HT1080 (cell line): ENCODE measurements at regions not wholly inside any gene's neighbourhood (a gene's known extent, or its start where the extent isn't known, plus 50 kb on each side); places are given as distances from the start of the nearest gene placed in this dataset.
"Not testable (repeated sequence)": the region's sequence is repeated elsewhere in the genome, so short reads cannot be mapped to it uniquely, and the experiment has no call there.

Experiments used
- DNase-seq: peaks from one replicate; pipeline ENCODE4 v3.0.0-alpha.2; 2015; ENCODE audit warnings: low read depth

DNA sequence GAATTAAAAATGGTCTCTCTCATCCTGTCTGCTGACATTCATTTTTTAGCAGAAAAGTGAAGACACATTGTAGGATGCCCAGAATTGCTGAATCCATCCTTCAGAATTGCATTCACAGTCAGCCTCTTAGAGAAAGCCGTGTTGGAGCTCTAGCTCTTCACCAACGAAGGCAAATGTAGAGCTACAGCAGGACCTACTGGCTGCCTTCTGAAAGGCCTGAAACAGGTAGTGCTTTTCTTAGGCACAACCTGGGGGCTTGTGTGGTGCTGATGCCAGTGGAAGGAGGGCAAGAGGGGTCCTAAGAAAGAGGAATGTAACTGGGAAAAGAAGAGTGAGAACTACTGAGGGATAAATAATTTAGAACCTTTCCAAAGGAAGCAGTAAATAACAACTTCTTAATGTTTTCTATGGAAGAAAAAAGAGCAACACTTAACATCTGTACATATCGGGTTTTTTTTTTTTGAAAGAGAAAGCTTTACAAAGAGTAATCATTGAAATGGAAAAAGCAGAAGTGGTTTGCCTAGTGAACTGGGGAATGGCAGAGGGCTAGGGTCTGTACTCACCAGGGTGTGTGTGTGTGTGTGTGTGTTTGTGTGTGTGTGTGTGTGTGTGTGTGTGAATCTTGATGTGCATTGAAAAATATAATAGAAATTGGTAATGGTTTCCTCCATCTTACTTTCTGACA, 297.8 kb downstream of the SATB1 start:
- no peak for DNase-seq

DNA sequence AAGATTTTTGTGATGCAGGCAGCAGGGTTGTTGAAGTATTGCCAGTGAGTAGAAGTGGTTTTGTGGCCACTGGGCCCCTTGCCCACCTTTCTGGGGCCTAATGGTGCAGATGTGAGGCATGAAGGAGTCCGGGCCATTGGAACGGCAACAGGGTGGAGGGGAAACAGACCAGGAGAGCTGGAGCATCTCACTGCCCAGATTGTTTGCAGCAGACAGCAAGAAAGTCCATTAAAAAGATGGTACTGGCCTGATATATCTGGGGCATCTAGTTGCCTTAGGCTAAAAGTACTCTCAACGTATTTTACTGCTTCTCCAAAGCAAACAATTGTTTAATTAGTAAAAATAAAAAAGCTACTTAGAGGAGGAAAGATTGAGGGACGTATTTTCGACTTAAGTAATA, 298.4 kb downstream of the SATB1 start:
- DNase-seq = no peak

DNA sequence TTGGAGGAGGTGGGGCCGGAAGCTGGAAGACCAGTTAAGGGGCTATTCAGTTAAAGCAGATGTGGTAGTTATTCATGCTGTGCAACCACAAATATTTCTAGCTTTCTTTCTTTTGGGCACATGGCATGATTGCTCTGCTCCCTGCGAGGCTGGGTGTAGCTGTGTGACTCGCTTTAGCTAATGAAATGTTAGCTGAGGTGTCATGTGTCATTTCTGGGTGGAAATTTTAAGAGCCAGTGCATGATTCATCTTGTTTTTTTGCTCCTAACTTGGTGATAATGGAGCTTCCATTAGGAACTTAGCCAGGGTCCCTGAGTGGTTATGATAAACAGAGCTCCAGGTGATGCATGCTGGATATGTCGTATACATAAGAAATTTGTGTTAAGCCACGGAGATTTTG, 300.6 kb downstream of the SATB1 start:
- DNase-seq = peak; percentile 92

DNA sequence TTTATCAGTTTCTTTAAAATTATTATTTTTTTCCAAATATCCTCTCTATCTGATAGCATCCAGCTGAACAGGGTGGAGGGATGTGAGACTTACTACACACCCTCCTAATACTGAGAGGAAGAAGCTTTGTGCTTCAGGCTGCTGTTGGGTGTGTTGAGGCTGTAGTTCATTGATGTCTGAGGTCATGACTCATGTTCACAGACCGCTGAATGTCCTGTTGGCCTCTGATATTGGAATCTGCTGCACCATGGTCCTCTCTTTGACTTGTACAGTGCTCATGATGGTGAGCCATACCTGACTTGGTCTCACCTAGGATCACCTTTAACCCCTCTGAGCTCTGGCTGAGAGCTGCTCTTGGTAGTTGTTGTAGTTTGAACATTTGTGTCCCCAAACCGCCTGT, 302.9 kb downstream of the SATB1 start:
- peak; percentile 58 for DNase-seq

DNA sequence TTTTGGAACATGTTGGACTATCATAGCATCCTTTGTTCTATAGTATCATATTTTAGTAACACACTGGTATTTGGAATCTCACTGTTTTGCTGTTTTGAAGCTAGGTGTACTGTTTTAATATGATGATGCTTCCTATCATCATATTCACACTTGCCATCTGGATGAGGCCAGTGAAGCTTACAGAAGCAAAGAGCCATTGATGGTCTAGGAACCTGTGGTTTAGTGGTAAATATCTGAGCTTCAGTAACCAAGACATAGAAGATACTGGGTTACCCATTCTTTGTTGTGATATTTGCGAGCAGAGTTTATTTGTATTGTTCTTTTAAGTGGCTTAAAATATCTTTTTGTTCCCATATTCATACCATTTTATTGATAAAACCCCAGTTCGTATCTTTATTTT, 304.1 kb downstream of the SATB1 start:
- no peak for DNase-seq

DNA sequence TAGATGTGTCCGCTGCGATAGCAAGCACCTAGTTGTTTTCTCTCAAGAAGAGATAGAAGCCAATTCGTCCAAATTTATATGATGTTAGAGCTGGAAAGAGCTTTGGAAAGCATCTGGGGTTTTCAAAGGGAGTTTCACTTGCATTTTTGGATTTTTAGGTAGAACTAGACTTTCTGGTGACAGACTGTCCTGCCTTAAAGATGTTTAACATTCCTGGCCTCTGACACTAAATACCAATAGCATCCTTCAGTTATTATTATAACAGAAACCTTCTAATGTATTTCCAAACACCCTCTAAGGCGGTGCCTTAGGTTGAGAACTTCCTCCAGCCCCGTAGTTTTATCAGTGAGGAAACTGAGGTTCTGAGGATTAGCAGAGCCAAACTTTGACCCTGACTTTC, 305.3 kb downstream of the SATB1 start:
- DNase-seq = no peak

DNA sequence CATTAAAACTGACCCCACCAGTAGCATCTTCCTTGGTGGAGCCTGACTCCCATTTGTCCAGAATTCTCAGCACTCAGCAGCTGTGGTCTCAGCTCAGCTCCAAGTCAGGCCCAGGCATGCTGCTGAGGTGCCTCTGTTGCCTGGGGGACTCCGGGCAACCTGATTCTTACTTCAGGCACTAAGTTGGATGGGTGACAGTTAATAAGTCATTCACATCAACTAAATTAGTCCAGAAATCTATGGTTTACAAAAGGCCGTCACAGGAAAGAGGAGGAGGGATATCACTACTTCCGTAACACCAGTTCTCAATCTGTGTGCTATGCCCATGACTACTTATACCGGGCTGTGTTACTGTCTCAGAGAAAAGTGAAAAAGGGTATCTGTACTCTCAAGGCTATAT, 310.2 kb downstream of the SATB1 start:
- DNase-seq = no peak

DNA sequence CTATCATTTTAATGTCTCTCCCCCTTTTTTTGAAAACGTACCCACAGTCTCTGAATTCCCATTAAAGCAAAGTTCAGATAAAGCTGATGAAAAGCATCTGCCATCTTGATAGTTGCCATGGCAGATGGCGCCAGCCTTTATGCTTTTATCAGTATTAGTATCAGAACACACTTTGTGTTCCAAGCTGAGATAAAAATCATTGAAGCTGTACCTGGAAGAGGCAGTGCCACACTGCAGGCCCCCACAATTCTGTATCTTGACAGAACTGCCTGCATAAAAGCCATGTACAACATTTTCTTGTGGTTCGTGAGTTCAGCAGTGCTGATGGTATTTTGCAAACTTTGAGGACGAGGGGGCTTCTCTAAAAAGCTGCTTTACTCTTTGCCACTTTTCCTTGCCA, 311.7 kb downstream of the SATB1 start:
- no peak for DNase-seq

DNA sequence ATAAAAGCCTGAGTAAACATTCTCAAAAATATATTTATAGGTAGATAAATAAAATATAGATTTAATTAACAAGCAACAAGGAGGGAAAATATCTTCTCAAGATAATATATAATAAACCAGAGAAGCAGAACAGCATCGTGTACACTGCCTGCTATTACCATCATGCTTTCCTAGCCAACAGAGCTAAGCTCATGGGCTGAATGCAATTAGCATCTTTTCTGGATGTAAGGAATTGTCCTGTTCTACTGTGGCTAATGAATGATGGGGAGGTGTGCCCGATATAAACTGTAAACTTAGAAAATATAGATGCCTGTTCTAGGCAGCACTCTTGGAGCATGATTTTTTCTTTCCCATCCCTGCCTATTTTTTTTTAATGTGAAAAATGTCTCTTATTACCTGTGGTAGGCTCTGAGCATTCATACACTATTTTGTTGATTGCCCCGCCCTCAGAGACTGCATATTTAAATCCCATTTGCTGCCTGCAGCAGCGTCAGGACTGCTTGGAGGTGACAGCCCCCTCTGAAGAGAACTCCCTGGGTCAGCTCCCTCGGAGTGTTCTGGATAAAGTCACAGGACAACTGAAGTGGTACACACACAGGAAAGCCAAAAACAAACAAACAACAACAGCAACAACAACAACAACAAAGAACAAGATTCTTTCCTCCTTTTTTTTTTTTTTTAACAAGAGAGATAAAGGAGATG, 312.3 kb downstream of the SATB1 start:
- DNase-seq = no peak

DNA sequence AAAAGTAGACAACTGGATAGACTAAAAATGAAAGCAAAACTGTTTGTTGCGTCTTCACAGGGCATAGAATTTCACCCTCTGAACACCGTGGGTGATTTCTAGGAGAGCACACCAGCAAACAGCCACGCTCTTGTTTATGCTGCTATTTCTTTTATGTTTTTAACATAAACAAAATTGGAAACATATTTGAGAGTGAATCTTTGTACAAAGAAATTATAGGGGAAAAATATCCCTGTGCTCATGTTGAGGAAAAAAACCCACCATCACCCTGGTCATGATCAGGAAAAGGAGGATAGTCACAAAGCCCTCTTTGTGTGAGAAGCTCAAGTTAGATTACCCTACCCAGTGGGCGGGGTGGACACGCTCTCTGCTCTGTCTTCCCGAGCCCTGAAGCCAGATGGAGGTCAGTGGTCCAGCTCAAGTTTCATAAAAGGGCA, 313.3 kb downstream of the SATB1 start:
- DNase-seq = peak; percentile 71

DNA sequence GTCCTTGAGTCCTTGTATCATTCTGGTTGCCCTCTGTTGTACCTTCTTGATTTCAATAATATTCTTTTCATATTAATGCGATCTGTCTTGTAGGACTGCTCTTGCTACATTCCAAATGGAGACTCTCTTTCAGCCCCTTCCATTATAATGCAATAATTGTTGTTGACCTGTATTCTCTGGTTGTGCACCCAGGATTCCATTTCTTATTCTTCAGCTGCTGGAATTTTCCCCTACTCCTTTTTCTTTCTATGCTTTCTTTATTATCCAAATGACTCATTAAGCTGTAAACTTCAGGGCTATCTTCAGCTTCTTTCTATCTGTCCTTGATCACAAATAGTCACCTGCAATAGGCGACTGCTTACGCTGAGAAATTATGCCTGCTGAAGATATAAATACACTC, 321.5 kb downstream of the SATB1 start:
- DNase-seq = no peak

DNA sequence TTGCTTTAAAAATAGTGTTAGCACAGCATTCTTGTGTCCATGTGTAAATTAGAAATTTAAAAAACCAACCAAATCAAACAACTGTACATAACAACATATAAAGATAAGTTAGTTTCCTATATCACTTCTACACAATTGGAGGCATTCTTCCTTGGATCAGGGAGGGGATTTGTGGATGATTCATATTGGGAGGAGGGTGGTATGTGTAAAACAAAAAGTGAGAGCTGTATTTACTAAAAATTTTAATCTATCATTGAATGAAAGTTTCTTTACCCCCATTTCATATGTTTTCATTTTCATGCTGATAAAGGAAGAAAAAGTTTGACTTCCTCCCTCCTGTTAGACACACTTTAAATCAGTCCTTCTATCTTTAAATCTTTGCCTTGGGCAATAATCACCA, 325.0 kb downstream of the SATB1 start:
- peak; percentile 62 for DNase-seq

DNA sequence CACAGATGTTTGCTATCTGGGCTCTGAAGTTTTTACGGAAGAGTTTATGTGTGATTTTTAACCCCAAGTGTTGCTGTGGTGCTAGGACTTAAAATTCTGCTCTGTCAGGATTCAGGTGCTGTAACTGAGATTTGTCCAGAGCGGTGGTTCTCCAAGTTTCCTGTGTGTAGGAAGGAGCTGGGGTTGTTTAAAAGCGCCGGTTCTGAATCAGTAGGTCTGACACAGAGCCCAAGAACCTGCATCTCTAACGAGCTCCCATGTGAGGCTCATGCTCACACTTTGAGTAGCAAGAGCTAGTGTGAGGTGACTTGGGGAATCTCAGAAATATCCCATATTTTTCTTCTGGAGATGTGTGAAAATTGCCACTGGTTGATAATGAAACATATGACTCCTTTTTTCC, 325.5 kb downstream of the SATB1 start:
- peak; percentile 58 for DNase-seq

DNA sequence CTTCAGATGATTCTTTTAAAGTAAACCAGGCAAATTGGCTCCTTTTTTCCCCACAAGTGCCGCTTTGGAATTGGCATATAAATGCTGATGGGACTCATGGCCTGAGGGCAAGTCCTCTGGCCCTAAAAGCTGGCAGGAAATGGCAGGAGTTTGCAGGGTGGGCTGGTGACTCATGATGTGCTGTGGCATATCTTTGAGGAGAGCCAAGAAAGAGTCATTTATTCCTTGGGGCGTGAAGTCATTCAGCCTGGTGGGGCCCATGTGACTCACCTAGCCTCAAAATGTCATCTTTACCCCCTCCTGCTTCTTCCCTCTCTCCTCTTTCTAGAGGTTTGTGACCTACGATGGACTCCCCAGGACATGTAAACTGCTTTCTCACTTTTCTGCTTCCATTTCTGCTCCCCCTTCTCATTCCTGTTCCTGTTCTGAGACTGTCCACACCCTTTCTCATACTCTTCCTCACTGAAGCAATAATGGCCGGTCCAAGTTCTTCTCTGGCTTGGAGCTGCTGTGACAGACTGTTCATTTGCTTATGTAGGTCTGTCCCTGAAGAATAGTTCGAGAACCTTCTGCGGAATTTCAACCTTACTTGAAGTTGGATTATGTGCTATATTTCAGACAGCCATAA, 326.1 kb downstream of the SATB1 start:
- peak; percentile 99 for DNase-seq

DNA sequence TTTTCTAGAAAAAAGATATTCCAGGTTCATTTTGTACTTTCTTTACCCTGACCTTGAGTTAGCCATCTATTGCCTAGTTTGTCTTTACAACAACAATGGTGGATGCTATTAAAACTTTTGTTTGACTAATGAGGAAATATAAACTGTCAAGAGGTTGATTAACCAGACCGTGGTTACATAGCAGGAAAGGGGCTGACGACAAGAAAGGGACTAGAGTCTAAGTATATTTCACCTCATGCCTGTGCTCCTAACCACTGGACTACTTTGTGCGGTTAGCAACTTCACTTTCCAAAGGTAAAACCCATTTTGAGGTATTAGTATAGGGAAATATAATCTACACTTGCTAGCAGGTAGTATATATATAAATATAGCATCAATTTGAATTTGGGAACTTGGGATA, 327.1 kb downstream of the SATB1 start:
- DNase-seq = no peak

DNA sequence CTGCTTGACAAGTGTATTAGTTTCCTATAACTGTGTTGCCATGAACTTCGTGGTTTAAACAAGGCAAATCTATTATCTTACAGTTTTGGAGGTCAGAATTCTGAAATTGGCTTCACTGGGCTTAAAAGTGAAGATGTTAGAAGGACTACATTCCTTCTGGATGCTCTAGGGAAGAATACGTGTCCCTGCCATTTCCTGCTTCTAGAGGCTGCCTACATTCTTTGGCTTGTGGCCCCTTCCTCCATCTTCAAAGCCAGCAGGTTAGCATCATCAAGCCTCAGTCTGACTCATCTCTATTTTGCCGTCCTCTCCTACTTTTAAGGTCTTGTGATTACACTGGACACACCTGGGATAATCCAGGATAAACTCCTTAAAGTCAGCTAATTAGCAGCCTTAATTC, 327.7 kb downstream of the SATB1 start:
- peak; percentile 10 for DNase-seq

DNA sequence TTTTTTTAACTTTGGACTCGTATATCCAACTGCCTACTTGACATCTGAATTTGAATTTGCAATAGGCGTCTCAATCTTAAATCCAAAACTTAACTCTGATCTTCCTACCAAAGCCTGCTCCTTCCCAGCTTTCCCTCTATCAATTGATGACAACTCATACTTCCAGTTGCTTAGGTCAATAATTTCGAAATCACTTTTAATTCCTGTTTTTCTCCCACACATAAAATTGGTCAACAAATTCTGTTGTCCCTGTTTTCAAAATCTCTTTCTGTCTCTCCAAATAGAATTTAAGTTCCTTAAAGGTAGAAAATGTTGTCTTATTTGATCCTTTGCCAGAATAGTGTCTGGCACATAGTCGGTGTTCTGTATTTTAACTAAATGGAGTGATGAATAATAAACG, 332.4 kb downstream of the SATB1 start:
- DNase-seq = no peak

DNA sequence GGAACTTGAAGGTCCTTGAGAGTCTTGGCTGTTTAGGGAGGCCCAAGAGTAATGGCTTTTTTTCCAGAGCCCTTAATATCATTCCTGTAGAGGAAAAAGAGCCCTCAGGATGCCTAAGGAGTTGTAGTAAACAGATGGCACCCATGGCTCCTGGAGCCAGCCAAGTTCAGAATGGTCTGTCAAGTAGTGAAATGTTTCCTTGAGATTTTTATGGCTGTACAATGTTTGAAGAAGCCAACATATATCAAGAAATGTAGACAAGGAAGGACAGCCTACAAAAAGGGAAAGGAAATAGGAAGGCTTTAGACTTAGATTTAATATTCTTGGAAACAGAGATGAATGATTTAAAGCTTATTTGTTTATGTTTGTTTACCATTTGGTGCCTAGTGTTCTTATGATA, 334.8 kb downstream of the SATB1 start:
- no peak for DNase-seq

DNA sequence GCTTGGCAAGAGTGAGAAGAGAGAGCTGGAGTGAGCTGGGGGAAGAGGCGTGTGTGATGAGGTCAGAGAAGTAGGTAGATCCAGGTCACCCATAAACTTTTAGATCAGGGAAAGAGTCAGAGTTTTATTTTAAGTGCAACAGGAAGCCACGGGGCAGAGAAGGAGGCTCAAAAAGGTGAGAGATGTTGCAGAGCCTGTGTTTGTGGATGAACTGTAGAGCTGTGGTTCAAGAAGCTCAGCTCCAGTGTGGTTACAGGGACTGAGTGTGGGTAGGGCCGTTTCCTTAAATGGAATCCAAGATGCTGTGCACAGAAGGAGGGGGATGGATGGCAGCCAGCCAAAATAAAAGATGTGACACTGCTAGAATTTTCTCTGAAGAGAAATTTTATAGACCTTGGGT, 337.2 kb downstream of the SATB1 start:
- no peak for DNase-seq

DNA sequence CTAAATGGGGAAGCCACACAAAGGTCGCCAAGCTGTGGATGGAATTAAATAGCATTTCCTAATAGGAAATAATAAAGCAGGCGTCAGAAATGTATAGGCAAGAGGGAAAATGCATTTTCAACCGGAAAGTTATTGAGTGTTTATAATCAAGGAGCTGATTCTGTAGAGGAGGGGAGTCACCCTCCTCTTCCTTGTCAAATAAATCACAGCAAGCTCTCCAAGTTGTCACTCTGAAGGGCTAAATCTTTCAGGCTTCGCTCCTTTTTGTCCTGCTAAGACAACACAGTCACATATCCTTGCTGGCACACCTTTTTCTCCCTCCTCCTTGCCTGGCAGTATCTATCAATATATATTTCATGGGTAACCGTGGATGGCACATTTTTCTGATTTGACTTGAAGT, 338.4 kb downstream of the SATB1 start:
- no peak for DNase-seq

DNA sequence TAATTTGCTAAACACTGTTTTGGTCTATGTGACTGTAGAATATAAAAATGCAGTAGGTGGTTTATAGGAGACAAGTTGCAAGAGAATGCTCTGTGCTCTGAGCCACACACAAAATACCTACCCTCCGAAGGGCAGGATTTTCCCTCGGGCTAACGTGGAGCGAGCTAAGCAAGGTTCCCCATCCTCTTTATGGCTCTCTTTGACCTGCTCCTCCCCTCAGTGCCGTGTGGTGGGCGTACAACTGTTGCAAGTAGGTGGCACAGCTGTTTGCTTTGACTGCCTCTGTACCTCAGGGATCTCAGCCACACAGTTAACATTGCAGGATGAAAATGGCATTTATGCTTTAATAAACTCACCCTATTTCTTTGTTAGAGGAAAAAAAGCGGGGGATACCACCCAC, 339.1 kb downstream of the SATB1 start:
- DNase-seq = no peak

DNA sequence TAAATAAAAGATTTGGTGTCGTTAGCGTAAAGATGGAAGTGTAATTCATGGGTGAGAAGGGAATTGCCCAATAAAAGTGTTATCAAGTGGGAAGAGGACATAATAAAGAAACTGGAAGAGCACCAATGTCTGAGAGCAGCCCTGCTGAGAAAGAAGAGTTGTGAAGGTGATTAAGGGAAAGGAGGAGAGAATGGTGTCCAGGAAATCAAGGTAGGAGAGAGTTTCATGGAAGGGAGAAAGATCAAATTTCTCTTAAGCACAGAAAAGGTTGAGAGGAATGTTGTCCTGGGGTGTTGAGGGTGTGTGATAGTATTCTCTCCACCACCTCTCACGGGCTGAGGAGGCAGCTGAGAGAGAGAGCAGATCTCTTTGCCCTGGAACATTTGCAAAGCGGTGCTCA, 339.7 kb downstream of the SATB1 start:
- no peak for DNase-seq

DNA sequence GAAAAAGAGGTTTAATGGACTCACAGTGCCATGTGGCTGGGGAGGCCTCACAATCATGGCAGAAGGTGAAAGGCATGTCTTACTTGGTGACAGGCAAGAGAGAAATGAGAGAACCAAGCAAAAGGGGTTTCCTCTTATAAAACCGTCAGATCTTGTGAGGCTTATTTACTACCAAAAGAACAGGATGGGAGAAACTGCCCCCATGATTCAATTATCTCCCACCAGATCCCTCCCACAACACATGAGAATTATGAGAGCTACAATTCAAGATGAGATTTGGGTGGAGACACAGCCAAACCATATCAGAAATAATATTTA, 340.8 kb upstream of the TBC1D5 start:
- not testable (repeated sequence) for DNase-seq
